GM21619 (cell line): ENCODE measurements at regions not wholly inside any gene's neighbourhood (a gene's known extent, or its start where the extent isn't known, plus 50 kb on each side); places are given as distances from the start of the nearest gene placed in this dataset.

Source experiments
- ATAC-seq: cut with Tn5 transposase; IDR thresholded peaks from one replicate; pipeline ENCODE4 v1.9.1; 2021; ENCODE audit not compliant: unreplicated experiment

DNA sequence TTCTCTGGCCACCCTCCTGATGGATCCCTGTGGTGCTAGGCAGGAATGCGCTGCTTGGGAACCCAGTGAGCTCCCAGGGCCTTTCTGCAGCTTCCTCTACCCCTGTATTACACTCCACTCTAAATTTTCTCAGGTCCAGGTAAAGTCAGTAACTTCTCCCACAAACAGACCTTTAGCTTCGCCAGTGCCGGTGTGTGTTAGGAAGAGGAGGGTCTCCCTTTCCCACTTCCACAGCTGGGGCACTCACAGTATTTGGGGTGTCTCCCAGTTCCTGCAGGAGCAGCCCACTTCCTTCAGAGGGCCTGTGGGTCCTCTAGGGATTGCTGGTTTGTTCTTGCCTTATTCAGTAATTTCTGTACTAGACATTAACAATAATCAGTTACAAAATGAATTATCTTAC lies 193.5 kb upstream of the PCDH17 start:
- ATAC-seq, result no peak

DNA sequence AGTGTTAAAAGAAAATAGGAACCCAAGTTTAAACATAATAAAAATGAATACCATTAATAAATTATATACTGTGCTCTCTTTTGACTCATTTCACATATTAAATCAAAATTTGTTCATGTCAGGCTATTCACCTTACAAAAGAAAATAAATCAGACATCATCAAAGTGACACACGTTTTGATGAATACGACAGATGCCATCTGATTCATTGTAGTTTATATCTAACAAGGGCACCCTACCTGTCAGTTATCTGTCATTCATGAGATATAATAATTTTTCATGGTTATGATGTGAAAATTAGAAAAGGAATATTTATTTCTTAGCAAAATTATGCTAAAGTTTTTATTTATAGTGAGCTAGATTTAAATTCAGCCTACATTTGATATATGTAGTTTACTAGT lies 188.1 kb upstream of the PCDH17 start:
- no peak for ATAC-seq

DNA sequence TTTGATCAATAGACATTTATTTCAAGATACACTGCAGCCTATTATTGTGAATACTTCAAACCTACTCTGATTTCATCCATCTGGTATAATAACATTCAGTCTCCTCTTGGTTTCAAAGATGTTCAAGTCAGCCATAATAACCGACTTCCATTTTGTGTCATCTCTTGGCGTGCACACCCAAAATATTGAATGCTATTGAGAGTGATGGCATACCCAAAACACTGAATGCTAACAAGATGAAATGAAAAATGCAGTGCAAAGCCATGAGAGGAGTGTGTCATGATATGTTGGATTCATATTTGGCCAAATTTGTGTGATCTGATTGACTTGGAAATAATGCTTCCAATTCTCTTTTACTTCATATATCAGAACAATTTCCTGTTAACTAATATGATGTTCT lies 181.2 kb upstream of the PCDH17 start:
- ATAC-seq, result no peak

DNA sequence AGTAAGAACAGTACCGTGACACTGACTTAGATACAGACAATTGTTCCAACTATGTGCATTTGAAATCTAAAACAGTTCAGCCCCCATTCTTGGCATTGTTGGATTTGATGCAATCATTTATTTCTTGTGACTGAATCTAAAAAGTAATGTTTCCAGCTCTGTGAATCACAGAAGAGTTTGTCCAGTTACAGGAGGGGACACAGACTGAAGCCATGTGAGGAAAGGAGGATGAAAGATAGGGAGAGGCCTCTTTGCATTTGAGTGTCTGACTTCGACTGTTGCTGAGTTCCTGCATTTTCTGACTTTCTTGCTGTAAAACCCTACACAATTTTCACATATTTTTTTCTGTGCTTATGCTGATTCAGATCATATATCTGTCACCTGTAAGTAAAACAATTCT lies 179.3 kb upstream of the PCDH17 start:
- ATAC-seq, result no peak

DNA sequence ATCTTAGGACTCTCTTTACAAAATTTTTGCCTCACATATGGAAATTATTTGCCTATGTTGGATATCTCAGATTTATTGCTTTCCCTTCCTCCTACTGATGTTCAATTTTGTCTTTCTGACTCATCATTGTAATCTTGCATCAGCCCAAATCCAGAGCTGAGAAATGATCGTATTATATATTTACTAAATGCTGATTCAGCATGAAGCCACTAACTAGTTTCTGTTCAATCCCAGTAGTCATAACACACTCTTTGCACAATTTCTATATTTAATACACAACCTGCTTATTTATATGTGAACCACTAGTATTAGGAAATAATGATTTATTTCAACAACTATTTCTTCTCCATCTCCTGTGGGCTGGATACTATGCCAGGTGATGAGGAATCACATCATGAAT lies 161.1 kb upstream of the PCDH17 start:
- ATAC-seq, result no peak

DNA sequence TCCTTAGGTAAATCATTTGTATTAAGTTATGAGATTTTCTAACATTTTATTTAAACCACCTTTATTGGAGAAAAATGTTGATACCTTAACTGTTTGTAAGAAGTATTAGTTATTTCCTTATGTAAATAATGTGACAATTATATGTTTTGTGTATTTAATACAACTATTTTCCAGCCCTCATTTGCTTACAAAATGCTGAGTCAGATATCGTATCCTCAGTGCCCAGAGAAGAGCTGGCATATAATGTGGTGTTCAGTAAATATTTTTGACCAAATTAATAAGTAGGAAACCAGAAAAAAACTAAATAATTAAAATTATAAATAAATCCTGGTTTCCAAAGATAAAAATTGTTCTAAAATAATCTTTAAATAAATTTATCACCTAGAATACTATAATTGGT lies 140.2 kb upstream of the PCDH17 start:
- no peak for ATAC-seq

DNA sequence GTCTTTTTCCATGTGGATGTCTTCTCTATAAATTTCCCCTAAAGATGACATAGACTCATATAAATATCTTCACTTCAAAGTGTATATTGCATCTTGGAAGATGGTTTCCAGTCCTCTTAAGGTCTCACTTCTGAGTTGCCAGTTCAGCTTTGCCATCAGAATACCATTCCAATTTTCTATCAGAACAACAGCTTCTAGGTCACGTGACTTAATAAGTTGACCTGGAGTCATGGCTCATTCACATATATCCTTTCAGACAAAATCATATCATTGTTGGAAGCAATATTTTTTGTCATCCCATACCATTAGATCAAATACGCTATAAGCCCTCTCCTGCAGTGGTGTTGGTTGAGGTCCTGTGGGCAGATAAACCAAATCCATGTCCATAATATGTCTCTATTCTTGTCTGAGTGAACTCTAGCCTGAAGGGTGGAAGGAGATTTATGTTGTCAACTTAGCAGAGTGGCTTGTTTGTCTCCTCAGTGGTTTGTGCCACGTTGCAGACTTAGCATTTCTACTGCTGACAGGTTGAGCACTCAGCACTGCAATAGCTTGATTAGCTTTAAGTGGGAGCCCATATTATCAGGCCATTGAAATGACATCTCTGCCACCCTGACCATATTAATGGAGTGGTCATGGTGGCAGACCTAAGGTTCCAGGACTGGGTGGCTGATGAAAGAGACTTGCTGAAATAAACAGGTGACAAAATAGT lies 123.6 kb upstream of the PCDH17 start:
- no peak for ATAC-seq

DNA sequence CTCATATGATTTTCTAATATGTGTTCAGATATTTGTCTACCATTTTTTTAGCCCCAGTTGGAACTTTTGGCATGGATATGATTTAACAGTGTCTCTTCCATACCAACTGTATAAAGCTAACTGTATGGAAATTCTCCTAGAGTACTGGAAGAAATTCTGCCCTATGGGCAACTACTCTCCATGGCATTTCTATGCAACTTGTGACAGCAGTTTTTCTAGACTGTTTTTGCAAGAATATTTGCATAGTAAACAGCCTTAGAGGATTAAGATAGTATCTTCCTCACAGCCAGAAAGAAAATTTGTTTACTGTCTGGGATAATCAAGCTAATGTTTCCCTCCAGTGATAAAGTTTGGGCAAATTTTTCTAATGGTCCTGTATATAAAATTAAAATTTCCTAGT lies 119.9 kb upstream of the PCDH17 start:
- no peak for ATAC-seq

DNA sequence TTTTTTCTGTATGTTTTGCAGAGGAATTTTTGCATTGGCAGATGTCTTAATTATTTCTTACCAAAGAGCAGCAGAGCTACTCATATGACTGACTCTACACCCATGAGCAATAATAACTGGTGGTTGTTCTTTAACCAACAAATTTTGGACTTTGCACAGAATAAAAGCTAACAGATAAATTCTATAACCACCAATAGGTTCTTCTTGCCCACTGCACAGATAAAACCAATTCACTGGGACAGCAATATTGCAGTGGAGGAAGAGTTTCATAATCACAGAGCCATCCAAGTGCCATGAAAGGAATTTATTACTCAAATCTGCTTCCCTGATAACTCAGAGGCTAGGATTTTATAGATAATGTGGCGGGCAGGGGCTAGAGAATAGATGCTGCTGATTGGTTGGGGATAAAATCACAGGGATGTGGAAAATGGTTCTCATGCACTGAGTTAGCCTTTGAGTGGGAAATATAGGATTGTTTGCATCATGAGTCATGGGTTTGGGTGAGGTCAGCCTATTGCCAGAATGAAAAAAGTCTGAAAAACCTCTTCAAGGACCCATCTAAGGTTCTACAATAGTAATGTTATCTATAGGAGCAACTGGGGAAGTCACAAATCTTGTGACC lies 104.3 kb upstream of the PCDH17 start:
- ATAC-seq, result no peak

DNA sequence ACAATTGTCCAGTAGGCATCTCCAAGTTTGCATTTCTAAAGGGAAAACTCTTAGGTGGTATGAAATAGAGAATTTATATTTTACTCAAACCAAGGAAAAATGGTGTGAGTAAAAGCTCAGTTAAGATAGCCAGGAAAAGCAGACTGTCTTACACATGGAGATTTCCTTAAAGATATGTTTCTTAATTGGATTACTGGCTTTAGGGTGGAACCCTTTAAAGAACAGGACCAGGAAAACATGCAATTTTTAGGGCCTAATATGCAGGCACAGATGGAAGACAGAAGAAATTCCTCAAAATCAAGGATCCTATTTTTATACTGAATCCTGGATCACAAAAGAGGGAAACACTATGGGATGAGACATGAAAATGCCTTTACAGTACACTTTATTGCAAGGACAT lies 100.3 kb upstream of the PCDH17 start:
- ATAC-seq, result no peak

DNA sequence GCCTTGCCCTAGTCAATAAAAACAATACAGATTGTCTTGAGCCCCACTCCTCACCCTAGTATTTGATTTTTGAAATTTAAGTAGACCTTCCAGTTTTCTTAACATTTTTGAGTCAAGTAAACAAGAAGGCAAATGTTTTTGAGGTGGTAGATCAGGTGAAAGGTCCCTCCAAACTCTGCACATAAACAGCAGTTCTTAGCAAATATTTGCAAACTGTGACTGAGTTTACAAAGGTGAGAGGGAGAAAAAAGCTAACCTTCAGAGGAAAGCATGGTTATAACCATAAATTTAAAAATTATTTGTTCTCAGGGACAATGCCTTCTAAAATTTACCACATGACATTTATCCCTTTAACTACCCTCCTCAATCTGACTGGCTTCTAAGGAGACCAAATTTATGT lies 84.6 kb upstream of the PCDH17 start:
- ATAC-seq, result no peak

DNA sequence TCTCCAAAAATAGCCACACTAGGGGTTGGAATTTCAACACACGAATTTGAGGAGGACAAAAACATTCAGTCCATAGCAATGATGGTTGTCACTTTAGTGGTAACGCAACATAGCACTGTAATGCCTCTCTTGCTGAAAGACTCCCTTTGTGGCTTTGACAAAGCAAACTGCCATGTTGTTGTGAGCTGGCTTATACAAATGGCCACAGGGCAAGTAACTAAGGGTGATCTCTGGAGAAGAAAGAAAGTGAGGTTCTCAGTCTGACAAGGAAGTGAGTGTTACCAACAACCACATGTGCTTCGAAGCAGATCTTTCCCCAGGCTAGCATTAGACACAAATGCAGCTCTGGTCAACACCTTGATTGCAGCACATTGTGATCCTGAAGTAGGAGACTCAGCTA lies 79.1 kb upstream of the PCDH17 start:
- no peak for ATAC-seq

DNA sequence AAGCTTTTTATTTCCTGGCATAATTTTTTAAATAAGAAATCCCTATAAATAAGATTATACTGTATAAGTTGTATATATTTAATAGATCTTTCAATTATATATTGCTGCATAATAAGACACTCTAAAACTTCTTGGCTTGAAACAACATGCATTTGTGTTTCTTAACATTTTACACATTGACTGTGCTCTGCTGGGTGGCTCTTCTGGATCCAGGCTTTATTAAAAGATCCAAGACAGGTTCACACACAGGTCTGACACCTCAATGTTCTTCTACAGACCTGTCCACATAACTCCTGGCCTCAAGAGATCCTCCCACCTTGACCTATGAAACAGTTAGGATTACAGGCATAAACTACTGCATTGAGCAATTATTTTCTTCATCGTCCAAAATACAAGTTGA lies 77.6 kb upstream of the PCDH17 start:
- no peak for ATAC-seq

DNA sequence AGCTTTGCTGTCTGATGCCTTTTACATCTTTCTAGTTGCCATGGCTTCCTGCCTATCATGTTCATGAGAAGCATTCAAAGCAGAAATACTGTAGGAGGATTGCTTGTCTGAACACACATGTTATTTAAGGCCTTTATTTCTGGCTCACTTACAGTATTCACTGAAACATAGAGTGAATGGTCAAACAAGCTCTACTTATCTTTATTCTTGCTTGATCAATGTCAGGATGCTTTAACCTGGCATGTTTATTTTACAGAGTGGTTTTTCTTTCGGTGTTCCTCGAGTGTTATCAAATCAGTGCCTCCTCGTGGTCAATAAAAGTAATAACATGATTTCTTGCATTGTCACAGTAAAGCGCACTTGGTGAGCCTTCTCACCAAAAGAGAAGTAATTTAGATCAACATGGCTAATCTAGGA lies 73.5 kb upstream of the PCDH17 start:
- ATAC-seq, result no peak

DNA sequence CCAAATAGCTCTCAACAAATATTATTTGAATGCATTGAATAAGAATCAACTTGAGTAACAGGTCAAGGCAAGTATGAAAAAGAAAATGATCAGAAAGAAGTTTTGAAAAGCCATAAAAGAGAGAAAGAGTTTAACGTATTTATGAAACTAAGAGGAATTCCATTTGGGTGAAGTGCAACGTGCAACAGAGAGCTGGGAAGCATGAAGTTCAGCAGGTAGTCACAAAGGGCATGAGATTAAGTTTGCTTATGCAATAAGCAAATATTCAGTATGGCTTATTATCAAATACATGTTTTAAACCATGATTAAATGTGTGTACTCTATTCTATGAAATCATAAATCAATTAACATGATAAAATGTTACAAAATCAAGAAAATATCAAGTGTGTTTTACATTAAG lies 62.7 kb upstream of the PCDH17 start:
- no peak for ATAC-seq

DNA sequence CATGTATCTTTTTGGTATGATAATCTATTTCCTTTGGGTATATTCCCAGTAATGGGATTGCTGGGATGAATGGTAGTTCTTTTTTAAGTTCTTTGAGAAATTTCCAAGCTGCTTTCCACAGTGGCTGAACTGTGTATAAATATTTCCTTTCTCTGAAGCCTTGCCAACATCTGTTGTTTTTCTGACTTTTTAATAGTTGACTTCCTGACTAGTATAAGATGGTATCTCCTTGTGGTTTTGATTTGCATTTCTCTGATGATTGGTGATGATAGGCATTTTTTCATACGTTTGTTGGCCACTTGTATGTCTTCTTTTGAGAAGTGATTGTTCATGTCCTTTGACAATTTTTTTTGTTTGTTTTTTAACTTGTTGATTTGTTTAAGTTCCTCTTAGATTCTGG lies 61.6 kb upstream of the PCDH17 start:
- no peak for ATAC-seq
